ENCODE measurements at regions not wholly inside any gene's neighbourhood (a gene's known extent, or its start where the extent isn't known, plus 50 kb on each side); places are given as distances from the start of the nearest gene placed in this dataset.

- TF ChIP-seq, protein P1, sequence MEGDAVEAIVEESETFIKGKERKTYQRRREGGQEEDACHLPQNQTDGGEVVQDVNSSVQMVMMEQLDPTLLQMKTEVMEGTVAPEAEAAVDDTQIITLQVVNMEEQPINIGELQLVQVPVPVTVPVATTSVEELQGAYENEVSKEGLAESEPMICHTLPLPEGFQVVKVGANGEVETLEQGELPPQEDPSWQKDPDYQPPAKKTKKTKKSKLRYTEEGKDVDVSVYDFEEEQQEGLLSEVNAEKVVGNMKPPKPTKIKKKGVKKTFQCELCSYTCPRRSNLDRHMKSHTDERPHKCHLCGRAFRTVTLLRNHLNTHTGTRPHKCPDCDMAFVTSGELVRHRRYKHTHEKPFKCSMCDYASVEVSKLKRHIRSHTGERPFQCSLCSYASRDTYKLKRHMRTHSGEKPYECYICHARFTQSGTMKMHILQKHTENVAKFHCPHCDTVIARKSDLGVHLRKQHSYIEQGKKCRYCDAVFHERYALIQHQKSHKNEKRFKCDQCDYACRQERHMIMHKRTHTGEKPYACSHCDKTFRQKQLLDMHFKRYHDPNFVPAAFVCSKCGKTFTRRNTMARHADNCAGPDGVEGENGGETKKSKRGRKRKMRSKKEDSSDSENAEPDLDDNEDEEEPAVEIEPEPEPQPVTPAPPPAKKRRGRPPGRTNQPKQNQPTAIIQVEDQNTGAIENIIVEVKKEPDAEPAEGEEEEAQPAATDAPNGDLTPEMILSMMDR (IDR thresholded peaks at IDR 0.05), result no peak
- Mint-ChIP-seq H3K27ac (ENCODE audit: unreplicated experiment) (no peak overlapping the region), H3K27me3 (ENCODE audit: unreplicated experiment) (no peaks in the 10 kb centered on the region), H3K9me3 (ENCODE audit: unreplicated experiment) (peaks cover 10% of the 10 kb centered on the region), H3K4me1 (ENCODE audit: unreplicated experiment) (no peaks in the 10 kb centered on the region), H3K4me3 (ENCODE audit: unreplicated experiment) (no peak overlapping the region), H3K36me3 (ENCODE audit: unreplicated experiment) (no peaks in the 10 kb centered on the region)
- no peak for DNase-seq (ENCODE audit: extremely low spot score, unreplicated experiment)
Observed at GRCh38 chr20:54856202-54856601, 380.8 kb downstream of the DOK5 start.

- H3K4me1 Mint-ChIP-seq (ENCODE audit: unreplicated experiment), result no peaks in the 10 kb centered on the region
- TF ChIP-seq, protein P1 (IDR thresholded peaks at IDR 0.05), result no peak
- H3K27me3 Mint-ChIP-seq (ENCODE audit: unreplicated experiment), result no peaks in the 10 kb centered on the region
- peaks cover 8% of the 10 kb centered on the region for H3K9me3 Mint-ChIP-seq (ENCODE audit: unreplicated experiment)
- DNase-seq (ENCODE audit: extremely low spot score, unreplicated experiment), result no peak
- H3K4me3 Mint-ChIP-seq (ENCODE audit: unreplicated experiment), result no peak overlapping the region
- no peak overlapping the region for H3K27ac Mint-ChIP-seq (ENCODE audit: unreplicated experiment)
- no peaks in the 10 kb centered on the region for H3K36me3 Mint-ChIP-seq (ENCODE audit: unreplicated experiment)
Observed at GRCh38 chr20:54849741-54850140, 374.3 kb downstream of the DOK5 start.

GRCh38 chr20:54848984-54849538 lies 373.7 kb downstream of the DOK5 start:
- Mint-ChIP-seq H3K27me3 (ENCODE audit: unreplicated experiment) (no peaks in the 10 kb centered on the region), H3K4me1 (ENCODE audit: unreplicated experiment) (no peaks in the 10 kb centered on the region), H3K36me3 (ENCODE audit: unreplicated experiment) (no peaks in the 10 kb centered on the region), H3K4me3 (ENCODE audit: unreplicated experiment) (no peak overlapping the region), H3K9me3 (ENCODE audit: unreplicated experiment) (peaks cover 8% of the 10 kb centered on the region), H3K27ac (ENCODE audit: unreplicated experiment) (no peak overlapping the region)
- DNase-seq (ENCODE audit: extremely low spot score, unreplicated experiment), result no peak
- TF ChIP-seq, protein P1 (IDR thresholded peaks at IDR 0.05), result no peak

DNA sequence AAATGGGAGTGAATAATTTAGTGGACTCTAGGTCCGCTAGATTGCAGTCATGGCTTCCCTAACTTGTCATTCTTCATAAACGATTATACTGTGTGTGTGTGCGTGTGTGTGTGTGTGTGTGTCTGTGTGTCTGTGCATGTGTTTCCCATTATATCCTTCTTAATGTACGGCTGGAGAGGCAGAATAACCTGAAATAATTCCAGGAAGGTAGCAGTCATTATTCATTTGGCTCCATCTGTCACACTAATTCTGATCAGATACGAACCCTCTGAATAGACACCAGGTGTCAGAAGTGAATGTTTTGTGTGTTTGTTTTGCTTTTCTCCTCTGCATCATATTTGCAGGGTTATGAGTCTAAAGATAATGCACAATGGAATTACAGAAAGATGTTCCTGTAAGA lies 372.9 kb downstream of the DOK5 start:
- H3K27ac Mint-ChIP-seq (ENCODE audit: unreplicated experiment), result no peak overlapping the region
- peaks cover 8% of the 10 kb centered on the region for H3K9me3 Mint-ChIP-seq (ENCODE audit: unreplicated experiment)
- TF ChIP-seq, protein P1 (IDR thresholded peaks at IDR 0.05), result no peak
- H3K4me3 Mint-ChIP-seq (ENCODE audit: unreplicated experiment), result no peak overlapping the region
- no peaks in the 10 kb centered on the region for H3K36me3 Mint-ChIP-seq (ENCODE audit: unreplicated experiment)
- no peaks in the 10 kb centered on the region for H3K4me1 Mint-ChIP-seq (ENCODE audit: unreplicated experiment)
- DNase-seq (ENCODE audit: extremely low spot score, unreplicated experiment), result no peak
- no peaks in the 10 kb centered on the region for H3K27me3 Mint-ChIP-seq (ENCODE audit: unreplicated experiment)

- Mint-ChIP-seq H3K27me3 (ENCODE audit: unreplicated experiment) (no peaks in the 10 kb centered on the region), H3K4me1 (ENCODE audit: unreplicated experiment) (no peaks in the 10 kb centered on the region), H3K9me3 (ENCODE audit: unreplicated experiment) (peaks cover 8% of the 10 kb centered on the region), H3K27ac (ENCODE audit: unreplicated experiment) (no peak overlapping the region), H3K36me3 (ENCODE audit: unreplicated experiment) (no peaks in the 10 kb centered on the region), H3K4me3 (ENCODE audit: unreplicated experiment) (no peak overlapping the region)
- DNase-seq (ENCODE audit: extremely low spot score, unreplicated experiment), result no peak
- TF ChIP-seq, protein P1 (IDR thresholded peaks at IDR 0.05), result no peak
Observed at GRCh38 chr20:54846948-54847347, 371.6 kb downstream of the DOK5 start.
